ENCODE measurements at regions not wholly inside any gene's neighbourhood (a gene's known extent, or its start where the extent isn't known, plus 50 kb on each side); places are given as distances from the start of the nearest gene placed in this dataset.

- TF ChIP-seq, protein P1, sequence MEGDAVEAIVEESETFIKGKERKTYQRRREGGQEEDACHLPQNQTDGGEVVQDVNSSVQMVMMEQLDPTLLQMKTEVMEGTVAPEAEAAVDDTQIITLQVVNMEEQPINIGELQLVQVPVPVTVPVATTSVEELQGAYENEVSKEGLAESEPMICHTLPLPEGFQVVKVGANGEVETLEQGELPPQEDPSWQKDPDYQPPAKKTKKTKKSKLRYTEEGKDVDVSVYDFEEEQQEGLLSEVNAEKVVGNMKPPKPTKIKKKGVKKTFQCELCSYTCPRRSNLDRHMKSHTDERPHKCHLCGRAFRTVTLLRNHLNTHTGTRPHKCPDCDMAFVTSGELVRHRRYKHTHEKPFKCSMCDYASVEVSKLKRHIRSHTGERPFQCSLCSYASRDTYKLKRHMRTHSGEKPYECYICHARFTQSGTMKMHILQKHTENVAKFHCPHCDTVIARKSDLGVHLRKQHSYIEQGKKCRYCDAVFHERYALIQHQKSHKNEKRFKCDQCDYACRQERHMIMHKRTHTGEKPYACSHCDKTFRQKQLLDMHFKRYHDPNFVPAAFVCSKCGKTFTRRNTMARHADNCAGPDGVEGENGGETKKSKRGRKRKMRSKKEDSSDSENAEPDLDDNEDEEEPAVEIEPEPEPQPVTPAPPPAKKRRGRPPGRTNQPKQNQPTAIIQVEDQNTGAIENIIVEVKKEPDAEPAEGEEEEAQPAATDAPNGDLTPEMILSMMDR (IDR thresholded peaks at IDR 0.05): no peak
- TF ChIP-seq EP300 (IDR thresholded peaks at IDR 0.05) (no peak), POLR2AphosphoS5 (IDR thresholded peaks at IDR 0.05) (no peak), POLR2A (IDR thresholded peaks at IDR 0.05) (no peak)
Observed at GRCh38 chr5:43840424-43841125, 237.6 kb downstream of the NNT start.

All from stomach (tissue), 4 donors.